A549 (cell line): ENCODE measurements at regions not wholly inside any gene's neighbourhood (a gene's known extent, or its start where the extent isn't known, plus 50 kb on each side); places are given as distances from the start of the nearest gene placed in this dataset.
A peak's percentile ranks its signal among the peaks of the same experiment; 100 is the strongest.
"Not testable (repeated sequence)": the region's sequence is repeated elsewhere in the genome, so short reads cannot be mapped to it uniquely, and the experiment has no call there.

ENCODE experiments used
- ATAC-seq, 2 experiments: fragments of 200-7000 bp in 1 of 2; fragments of >200 bp in 1 of 2; cut with Nextera tagmentation in 1 of 2; cut with Tn5 transposase in 1 of 2; 3 replicates each; pipeline versions ENCODE4 v1.8.0 to v1.9.1; 2018 to 2020; ENCODE audit warnings: mild to moderate bottlenecking in 1 of 2, moderate library complexity in 1 of 2
- CTCF ChIA-PET: fragments of 300-600 bp; sonication (Branson Sonifier 250); formaldehyde crosslinking; extraction: SDS; loops from one replicate; lab custom pipeline; 2021; ENCODE audit warnings: antibody characterized with exemption, inconsistent platforms; lab: Yijun Ruan, JAX
- POLR2A ChIA-PET: fragments of 350-600 bp; formaldehyde crosslinking; extraction: SDS; loops from one replicate; lab custom pipeline; 2021; ENCODE audit warnings: antibody characterized with exemption, inconsistent platforms; lab: Yijun Ruan, JAX
- DNase-seq, 2 experiments: peaks; one replicate each; pipeline versions ENCODE4 v3.0.0 to v3.0.0-alpha.2; 2011 to 2016; ENCODE audit warnings: low read depth in 1 of 2, low spot score in 1 of 2
- FAIRE-seq: peaks from 2 replicates; lab custom pipeline; 2011; peaks lifted over from hg19 to GRCh38; lab: Jason Lieb, UNC
- H3K27ac ChIP-seq, 2 experiments: fragments of >200 bp; sonication (Bioruptor Twin); formaldehyde crosslinking; 3 replicates each; pipeline ENCODE4 v1.5.1; 2016 to 2017
- H3K4me1 ChIP-seq: fragments of >200 bp; sonication (Bioruptor Twin); formaldehyde crosslinking; 3 replicates; pipeline ENCODE4 v1.6.1; 2016
- H3K4me2 ChIP-seq: fragments of >200 bp; sonication (Bioruptor Twin); formaldehyde crosslinking; 3 replicates; pipeline ENCODE4 v1.6.1; 2016
- H3K4me3 ChIP-seq: fragments of >200 bp; sonication (Bioruptor Twin); formaldehyde crosslinking; 3 replicates; pipeline ENCODE4 v1.5.1; 2016
- H3K9me3 ChIP-seq: fragments of >200 bp; sonication (Bioruptor Twin); formaldehyde crosslinking; 3 replicates; pipeline ENCODE4 v1.6.1; 2016
- CBX8 ChIP-seq: fragments of 200-600 bp; sonication (generic); IDR thresholded peaks from 2 replicates; pipeline ENCODE4 v1.6.1; 2016
- CEBPB ChIP-seq, 2 experiments: fragments of >200 bp in 1 of 2; sonication (Bioruptor Twin) in 1 of 2; formaldehyde crosslinking in 1 of 2; IDR thresholded peaks; 2 replicates each; pipeline ENCODE4 v1.6.1; 2012 to 2016
- CHD2 ChIP-seq: fragments of 150-350 bp; IDR thresholded peaks from 2 replicates; pipeline ENCODE4 v1.6.1; 2014; ENCODE audit warnings: low read length; ENCODE audit not compliant: partially characterized antibody
- CHD4 ChIP-seq: fragments of 200-600 bp; sonication (generic); IDR thresholded peaks from 2 replicates; pipeline ENCODE4 v1.6.1; 2016; ENCODE audit warnings: antibody characterized with exemption, mild to moderate bottlenecking, borderline replicate concordance
- ESRRA ChIP-seq: fragments of 150-350 bp; IDR thresholded peaks from 2 replicates; pipeline ENCODE4 v1.6.1; 2014; ENCODE audit warnings: mild to moderate bottlenecking, low read length, borderline replicate concordance
- FOSB ChIP-seq: fragments of 250-450 bp; sonication (Bioruptor Pico); IDR thresholded peaks from 2 replicates; pipeline ENCODE4 v1.5.0; 2020; ENCODE audit warnings: mild to moderate bottlenecking, moderate library complexity
- FOSL2 ChIP-seq, 2 experiments: fragments of 450-650 bp in 1 of 2; fragments of >200 bp in 1 of 2; sonication (Bioruptor Twin) in 1 of 2; formaldehyde crosslinking; IDR thresholded peaks; 2 replicates each; pipeline versions ENCODE4 v1.5.0 to v1.6.1; 2016 to 2020; ENCODE audit warnings: mild to moderate bottlenecking in 1 of 2, moderate library complexity in 1 of 2
- HOXA7 ChIP-seq: fragments of 250-450 bp; sonication (Bioruptor Pico); IDR thresholded peaks from 2 replicates; pipeline ENCODE4 v1.5.0; 2020; ENCODE audit warnings: mild to moderate bottlenecking, moderate library complexity
- JUN ChIP-seq, 2 experiments: fragments of >200 bp; sonication (Bioruptor Twin); formaldehyde crosslinking; IDR thresholded peaks; 2 replicates in 1 of 2; 3 replicates in 1 of 2; pipeline ENCODE4 v1.6.1; 2016 to 2017
- JUNB ChIP-seq: fragments of >200 bp; sonication (Bioruptor Twin); formaldehyde crosslinking; IDR thresholded peaks from 2 replicates; pipeline ENCODE4 v1.6.1; 2016
- KDM5A ChIP-seq: fragments of 200-600 bp; sonication (generic); IDR thresholded peaks from 2 replicates; pipeline ENCODE4 v1.6.1; 2016; ENCODE audit warnings: antibody characterized with exemption, mild to moderate bottlenecking
- MAFK ChIP-seq: fragments of 450-650 bp; IDR thresholded peaks from 2 replicates; pipeline ENCODE4 v1.6.1; 2014; ENCODE audit not compliant: partially characterized antibody
- MAZ ChIP-seq: fragments of 150-350 bp; IDR thresholded peaks from 2 replicates; pipeline ENCODE4 v1.6.1; 2014; ENCODE audit warnings: antibody characterized with exemption, low read depth, low read length, borderline replicate concordance
- MYC ChIP-seq: IDR thresholded peaks from 2 replicates; pipeline ENCODE4 v1.6.1; 2012; ENCODE audit warnings: mild to moderate bottlenecking, inconsistent platforms, low read length, improper control_type of control experiment, borderline replicate concordance
- NFE2L2 ChIP-seq: fragments of 150-350 bp; conservative IDR thresholded peaks from 2 replicates; pipeline ENCODE4 v1.6.1; 2014; ENCODE audit warnings: low read length
- PHF8 ChIP-seq: fragments of 200-600 bp; sonication (generic); IDR thresholded peaks from 2 replicates; pipeline ENCODE4 v1.6.1; 2016; ENCODE audit warnings: low read depth, mild to moderate bottlenecking, antibody characterized with exemption, moderate library complexity, borderline replicate concordance
- RAD21 ChIP-seq, 2 experiments: fragments of >200 bp in 1 of 2; sonication (Bioruptor Twin) in 1 of 2; formaldehyde crosslinking in 1 of 2; IDR thresholded peaks in 1 of 2; conservative IDR thresholded peaks in 1 of 2; 2 replicates in 1 of 2; 3 replicates in 1 of 2; pipeline ENCODE4 v1.6.1; 2012 to 2018; ENCODE audit warnings: inconsistent platforms in 1 of 2
- RARB ChIP-seq: fragments of 250-450 bp; sonication (Bioruptor Pico); IDR thresholded peaks from 2 replicates; pipeline ENCODE4 v1.8.0; 2021; ENCODE audit warnings: mild to moderate bottlenecking, moderate library complexity
- RCOR1 ChIP-seq: fragments of 150-350 bp; IDR thresholded peaks from 2 replicates; pipeline ENCODE4 v1.6.1; 2014; ENCODE audit warnings: antibody characterized with exemption, low read length, low read depth
- RFX5 ChIP-seq: fragments of 450-650 bp; IDR thresholded peaks from 2 replicates; pipeline ENCODE4 v1.7.1; 2014; ENCODE audit warnings: antibody characterized with exemption, mild to moderate bottlenecking, moderate library complexity
- RNF2 ChIP-seq: fragments of 200-600 bp; sonication (generic); IDR thresholded peaks from 2 replicates; pipeline ENCODE4 v1.6.1; 2016; ENCODE audit warnings: low read depth, mild to moderate bottlenecking, antibody characterized with exemption, moderate library complexity, borderline replicate concordance
- SMC3 ChIP-seq: fragments of >200 bp; sonication (Bioruptor Twin); formaldehyde crosslinking; IDR thresholded peaks from 3 replicates; pipeline ENCODE4 v1.6.1; 2018; ENCODE audit warnings: inconsistent platforms
- SREBF2 ChIP-seq: fragments of 450-650 bp; IDR thresholded peaks from 2 replicates; pipeline ENCODE4 v1.6.1; 2014; ENCODE audit warnings: mild to moderate bottlenecking, moderate library complexity
- TFCP2L1 ChIP-seq: fragments of 250-450 bp; sonication (Bioruptor Pico); IDR thresholded peaks from 2 replicates; pipeline ENCODE4 v1.5.0; 2021; ENCODE audit warnings: mild to moderate bottlenecking
- TP53 ChIP-seq: fragments of 250-450 bp; sonication (Bioruptor Pico); IDR thresholded peaks from 2 replicates; pipeline ENCODE4 v1.5.0; 2021; ENCODE audit warnings: mild to moderate bottlenecking, moderate library complexity
- ZC3H11A ChIP-seq: fragments of 450-650 bp; IDR thresholded peaks from 2 replicates; pipeline ENCODE4 v1.6.1; 2014; ENCODE audit warnings: antibody characterized with exemption, mild to moderate bottlenecking
- ZFP36 ChIP-seq: fragments of 450-650 bp; IDR thresholded peaks from 2 replicates; pipeline ENCODE4 v1.6.1; 2014; ENCODE audit warnings: borderline replicate concordance; ENCODE audit not compliant: partially characterized antibody
- WGBS: methylation state at CpG from one replicate; pipeline ENCODE4 v1.1.6; 2017; ENCODE audit errors: missing lambda C conversion rate; 5-methylcytosine and 5-hydroxymethylcytosine counted together
- TF ChIP-seq, protein P1 (sequence below): fragments of 250-450 bp; sonication (Bioruptor Pico); IDR thresholded peaks from 2 replicates; pipeline ENCODE4 v1.5.0; 2021; ENCODE audit warnings: mild to moderate bottlenecking, moderate library complexity, borderline replicate concordance
- TF ChIP-seq, protein P2 (sequence below): IDR thresholded peaks from 2 replicates; pipeline ENCODE4 v1.6.1; 2012
- TF ChIP-seq, protein P3 (sequence below): fragments of >200 bp; sonication (Bioruptor Twin); formaldehyde crosslinking; IDR thresholded peaks from 2 replicates; pipeline ENCODE4 v1.6.1; 2016

DNA sequence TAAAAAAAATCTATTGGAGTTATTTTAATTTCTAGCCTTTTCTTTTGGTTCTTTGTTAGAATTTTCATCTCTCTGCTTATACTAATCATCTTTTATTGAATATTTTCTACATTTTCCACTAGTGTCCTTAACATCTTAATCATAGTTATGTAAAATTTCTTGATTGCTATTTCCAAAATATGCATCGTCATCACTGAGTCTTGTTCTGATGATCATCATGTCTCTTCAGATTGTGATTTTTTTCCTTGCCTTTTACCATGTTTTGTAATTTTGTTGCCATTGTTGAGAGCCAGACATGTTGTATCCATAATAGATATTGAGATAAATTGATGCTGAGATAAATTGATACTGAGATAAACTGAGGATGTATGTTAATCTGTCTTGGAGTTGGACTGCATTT lies 919.1 kb upstream of the FOXG1 start:
- CTCF ChIA-PET, H3K4me3 ChIP-seq, ATAC-seq, H3K27ac ChIP-seq, H3K4me2 ChIP-seq, POLR2A ChIA-PET, FAIRE-seq, H3K4me1 ChIP-seq, H3K9me3 ChIP-seq, DNase-seq: not testable (repeated sequence)
- 68% methylated on average over 1 of the region's 1 CpG for WGBS
- TF ChIP-seq MAFK = peak; percentile 43

DNA sequence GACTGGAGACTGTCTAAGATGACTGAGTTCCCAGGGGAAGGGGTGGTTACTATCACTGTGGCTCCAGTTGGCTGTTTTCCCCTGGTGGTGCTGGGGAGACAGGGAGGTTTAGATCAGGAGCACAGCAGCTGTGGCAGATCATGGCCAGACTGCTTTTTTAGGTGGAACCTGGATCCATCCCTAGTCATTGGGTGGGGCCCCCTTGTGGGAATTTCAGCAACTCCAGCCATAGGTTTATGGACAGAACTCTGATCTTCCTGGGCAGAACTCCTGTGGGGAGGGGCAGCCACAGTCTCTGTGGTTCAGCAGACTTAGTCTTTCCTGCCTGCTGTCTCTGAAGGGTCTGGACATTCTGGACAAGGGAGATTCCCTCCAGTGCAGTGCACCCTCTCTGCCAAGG lies 917.4 kb upstream of the FOXG1 start:
- H3K27ac ChIP-seq, H3K4me1 ChIP-seq, POLR2A ChIA-PET, H3K4me3 ChIP-seq, DNase-seq, FAIRE-seq, H3K9me3 ChIP-seq, H3K4me2 ChIP-seq, CTCF ChIA-PET, ATAC-seq: not testable (repeated sequence)

DNA sequence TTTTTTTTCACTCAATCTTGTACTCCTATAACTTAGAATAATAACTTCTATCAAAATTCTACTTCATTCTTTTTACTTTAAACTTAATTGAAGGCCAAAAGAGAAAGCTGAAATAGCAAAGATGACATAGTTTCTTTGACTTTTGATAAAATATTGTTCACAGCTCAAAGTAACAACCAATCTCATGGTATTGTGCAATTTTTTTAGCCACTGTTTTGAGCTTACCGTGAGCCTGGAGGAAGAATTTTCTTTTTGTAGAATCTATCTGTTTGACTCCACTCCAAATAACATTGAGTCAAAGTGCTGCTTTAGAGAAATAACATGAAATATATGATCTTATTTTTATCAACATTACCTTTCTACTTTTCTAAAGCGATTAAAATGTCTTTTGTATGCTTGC lies 903.9 kb upstream of the FOXG1 start:
- CTCF ChIA-PET = no interaction called here
- TF ChIP-seq RAD21 (conservative IDR thresholded peaks at IDR 0.05 in 1 of 2, IDR thresholded peaks at IDR 0.05 in 1 of 2) (no peak), KDM5A (no peak), CBX8 (no peak), ZC3H11A (no peak), MAZ (no peak), MAFK (no peak), ZFP36 (no peak), SMC3 (no peak), JUNB (no peak), CHD4 (no peak), TFCP2L1 (CRISPR knock-in tag) (no peak), CEBPB (IDR thresholded peaks at IDR 0.05) (no peak), FOSL2 (IDR thresholded peaks at IDR 0.05) (no peak), FOSL2 (CRISPR knock-in tag; IDR thresholded peaks at IDR 0.05) (no peak), HOXA7 (CRISPR knock-in tag) (no peak), MYC (no peak), SREBF2 (no peak), RNF2 (no peak), NFE2L2 (no peak), RCOR1 (no peak)
- H3K4me2 ChIP-seq = no peak overlapping the region
- DNase-seq (no peak), ATAC-seq (no peak), FAIRE-seq (no peak)
- POLR2A ChIA-PET = no interaction called here
- H3K4me1 ChIP-seq = no peaks in the 10 kb centered on the region
- no peak overlapping the region for H3K27ac ChIP-seq
- WGBS = 47% methylated on average over 2 of the region's 2 CpGs
- H3K9me3 ChIP-seq = no peaks in the 10 kb centered on the region
- no peak overlapping the region for H3K4me3 ChIP-seq

DNA sequence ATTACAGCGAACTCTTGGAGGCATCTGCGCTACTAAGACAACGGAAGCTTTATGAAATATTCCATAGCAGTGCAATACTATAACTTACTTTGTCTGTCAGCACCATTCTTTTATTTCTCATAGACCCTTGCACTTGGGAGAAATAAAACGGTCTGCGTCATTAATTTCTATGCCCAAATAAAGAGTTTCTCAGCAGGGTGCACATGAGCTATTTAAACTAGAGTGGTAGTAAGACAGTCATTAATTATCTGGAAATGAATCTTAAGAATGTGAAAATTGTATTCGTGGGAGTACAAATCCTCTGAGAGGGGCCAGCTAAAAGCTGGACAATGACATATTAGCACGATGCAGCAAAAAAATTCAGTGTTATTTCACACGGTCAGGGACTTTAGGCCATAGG lies 903.4 kb upstream of the FOXG1 start:
- FAIRE-seq (no peak), DNase-seq (no peak), ATAC-seq (no peak)
- no peak overlapping the region for H3K4me2 ChIP-seq
- no peaks in the 10 kb centered on the region for H3K9me3 ChIP-seq
- TF ChIP-seq RFX5 = no peak
- WGBS = 69% methylated on average over 8 of the region's 8 CpGs
- POLR2A ChIA-PET = no interaction called here
- no peaks in the 10 kb centered on the region for H3K4me1 ChIP-seq
- no peak overlapping the region for H3K27ac ChIP-seq
- CTCF ChIA-PET = no interaction called here
- no peak overlapping the region for H3K4me3 ChIP-seq

DNA sequence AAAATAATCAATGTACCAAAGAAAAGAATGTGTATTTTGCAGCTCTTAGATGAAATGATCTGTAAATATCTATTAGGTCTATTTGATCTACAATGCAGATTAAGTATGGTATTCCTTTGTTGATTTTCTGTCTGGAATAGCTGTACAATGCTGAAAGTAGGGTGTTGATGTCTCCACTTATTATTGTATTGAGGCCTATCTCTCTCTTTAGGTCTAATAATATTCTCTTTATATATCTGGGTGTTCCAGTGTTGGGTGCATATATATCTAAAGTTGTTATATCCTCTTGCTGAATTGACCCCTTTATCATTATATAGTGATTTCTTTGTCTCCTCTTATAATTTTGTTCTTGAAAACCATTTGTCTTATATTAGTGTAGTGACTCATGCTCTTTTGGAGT lies 885.5 kb upstream of the FOXG1 start:
- H3K27ac ChIP-seq = no peak overlapping the region
- no peak overlapping the region for H3K4me2 ChIP-seq
- H3K4me1 ChIP-seq = no peaks in the 10 kb centered on the region
- no peak overlapping the region for H3K4me3 ChIP-seq
- ATAC-seq = no peak
- H3K9me3 ChIP-seq = peaks cover 6% of the 10 kb centered on the region; the same call in 2 of the 3 replicates
- ChIA-PET CTCF (no interaction called here), POLR2A (no interaction called here)
- FAIRE-seq = no peak
- no peak for DNase-seq
- TF ChIP-seq TP53 (no peak), RAD21 (conservative IDR thresholded peaks at IDR 0.05 in 1 of 2, IDR thresholded peaks at IDR 0.05 in 1 of 2) (no peak), CHD4 (no peak), JUN (IDR thresholded peaks at IDR 0.05) (no peak), HOXA7 (CRISPR knock-in tag) (no peak), RARB (CRISPR knock-in tag) (no peak), NFE2L2 (no peak), MAFK (no peak), CHD2 (no peak), ESRRA (no peak), FOSB (CRISPR knock-in tag) (no peak), PHF8 (no peak)
- TF ChIP-seq, protein P1, sequence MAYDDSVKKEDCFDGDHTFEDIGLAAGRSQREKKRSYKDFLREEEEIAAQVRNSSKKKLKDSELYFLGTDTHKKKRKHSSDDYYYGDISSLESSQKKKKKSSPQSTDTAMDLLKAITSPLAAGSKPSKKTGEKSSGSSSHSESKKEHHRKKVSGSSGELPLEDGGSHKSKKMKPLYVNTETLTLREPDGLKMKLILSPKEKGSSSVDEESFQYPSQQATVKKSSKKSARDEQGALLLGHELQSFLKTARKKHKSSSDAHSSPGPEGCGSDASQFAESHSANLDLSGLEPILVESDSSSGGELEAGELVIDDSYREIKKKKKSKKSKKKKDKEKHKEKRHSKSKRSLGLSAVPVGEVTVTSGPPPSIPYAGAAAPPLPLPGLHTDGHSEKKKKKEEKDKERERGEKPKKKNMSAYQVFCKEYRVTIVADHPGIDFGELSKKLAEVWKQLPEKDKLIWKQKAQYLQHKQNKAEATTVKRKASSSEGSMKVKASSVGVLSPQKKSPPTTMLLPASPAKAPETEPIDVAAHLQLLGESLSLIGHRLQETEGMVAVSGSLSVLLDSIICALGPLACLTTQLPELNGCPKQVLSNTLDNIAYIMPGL = no peak
- TF ChIP-seq, protein P2, sequence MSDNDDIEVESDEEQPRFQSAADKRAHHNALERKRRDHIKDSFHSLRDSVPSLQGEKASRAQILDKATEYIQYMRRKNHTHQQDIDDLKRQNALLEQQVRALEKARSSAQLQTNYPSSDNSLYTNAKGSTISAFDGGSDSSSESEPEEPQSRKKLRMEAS = no peak
- TF ChIP-seq, protein P3, sequence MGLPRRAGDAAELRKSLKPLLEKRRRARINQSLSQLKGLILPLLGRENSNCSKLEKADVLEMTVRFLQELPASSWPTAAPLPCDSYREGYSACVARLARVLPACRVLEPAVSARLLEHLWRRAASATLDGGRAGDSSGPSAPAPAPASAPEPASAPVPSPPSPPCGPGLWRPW = no peak
